H1 (cell line): ENCODE measurements at regions not wholly inside any gene's neighbourhood (a gene's known extent, or its start where the extent isn't known, plus 50 kb on each side); places are given as distances from the start of the nearest gene placed in this dataset.

Experiments
- CTCF ChIA-PET: fragments of 300-600 bp; sonication (Branson Sonifier 250); formaldehyde crosslinking; loops from one replicate; lab custom pipeline; 2021; ENCODE audit not compliant: partially characterized antibody; lab: Charles Lee
- POLR2A ChIA-PET: fragments of 300-600 bp; sonication (Branson Sonifier 250); formaldehyde crosslinking; loops from one replicate; lab custom pipeline; 2021; ENCODE audit warnings: inconsistent platforms; ENCODE audit not compliant: partially characterized antibody; lab: Charles Lee
- DNase-seq, 2 experiments: peaks; one replicate each; pipeline versions ENCODE4 v3.0.0 to v3.0.0-alpha.2; 2010 to 2022; ENCODE audit warnings: low spot score in 2 of 2, low read depth in 1 of 2, mixed read lengths in 1 of 2
- FAIRE-seq: peaks from 2 replicates; lab custom pipeline; 2011; peaks lifted over from hg19 to GRCh38; lab: Jason Lieb, UNC
- H2AFZ ChIP-seq: 2 replicates; pipeline ENCODE4 v1.8.1; 2012; ENCODE audit warnings: low read length, inconsistent platforms
- H2AK5ac ChIP-seq: 2 replicates; pipeline ENCODE4 v1.6.1; 2013; ENCODE audit warnings: low read depth, low read length
- H2BK120ac ChIP-seq: replicated peaks from 2 replicates; pipeline ENCODE3; 2013; ENCODE audit warnings: low read depth, low read length, inconsistent platforms
- H2BK12ac ChIP-seq: 2 replicates; pipeline ENCODE4 v1.6.1; 2013; ENCODE audit warnings: low read depth, low read length
- H2BK15ac ChIP-seq: 2 replicates; pipeline ENCODE4 v1.6.1; 2013; ENCODE audit warnings: low read length
- H2BK20ac ChIP-seq: 2 replicates; pipeline ENCODE4 v1.6.1; 2013; ENCODE audit warnings: low read length
- H2BK5ac ChIP-seq: 2 replicates; pipeline ENCODE4 v1.6.1; 2013; ENCODE audit warnings: low read depth, low read length
- H3K14ac ChIP-seq: 2 replicates; pipeline ENCODE4 v1.6.1; 2013; ENCODE audit warnings: inconsistent platforms; ENCODE audit not compliant: insufficient read length
- H3K18ac ChIP-seq: 2 replicates; pipeline ENCODE4 v1.6.1; 2013; ENCODE audit warnings: low read length; ENCODE audit errors: extremely low read depth
- H3K23ac ChIP-seq: 2 replicates; pipeline ENCODE4 v1.6.1; 2013; ENCODE audit warnings: inconsistent platforms; ENCODE audit not compliant: insufficient read length
- H3K23me2 ChIP-seq: 2 replicates; pipeline ENCODE4 v1.6.1; 2013; ENCODE audit warnings: low read depth, low read length
- H3K27ac ChIP-seq: 2 replicates; pipeline ENCODE4 v1.6.1; 2011; ENCODE audit warnings: low read depth, low read length, inconsistent platforms
- H3K27me3 ChIP-seq, 4 experiments: replicated peaks in 1 of 4; 1 replicate in 1 of 4; 2 replicates in 3 of 4; pipeline versions ENCODE4 v1.6.1 to v1.8.1; 2011 to 2013; ENCODE audit warnings: low read length in 3 of 4, mild to moderate bottlenecking in 3 of 4, inconsistent platforms in 2 of 4, mixed read lengths in 2 of 4, moderate library complexity in 1 of 4; ENCODE audit not compliant: control insufficient read depth in 3 of 4, insufficient read depth in 3 of 4; ENCODE audit errors: extremely low read depth in 1 of 4
- H3K36me3 ChIP-seq, 4 experiments: 2 replicates each; pipeline versions ENCODE4 v1.6.1 to v1.8.1; 2011 to 2013; ENCODE audit warnings: mild to moderate bottlenecking in 4 of 4, low read length in 3 of 4, moderate library complexity in 2 of 4, control low read depth in 1 of 4, inconsistent platforms in 1 of 4; ENCODE audit not compliant: insufficient read depth in 4 of 4, control insufficient read depth in 2 of 4
- H3K4ac ChIP-seq: replicated peaks from 2 replicates; pipeline ENCODE3; 2013; ENCODE audit warnings: low read length, low read depth, mixed read lengths, inconsistent platforms; ENCODE audit not compliant: insufficient read length
- H3K4me1 ChIP-seq, 4 experiments: replicated peaks in 1 of 4; 1 replicate in 1 of 4; 2 replicates in 3 of 4; pipeline versions ENCODE4 v1.6.1 to v1.8.1; 2011 to 2013; ENCODE audit warnings: low read length in 3 of 4, inconsistent platforms in 2 of 4, mixed read lengths in 1 of 4; ENCODE audit not compliant: insufficient read depth in 4 of 4, control insufficient read depth in 3 of 4
- H3K4me2 ChIP-seq, 2 experiments: 2 replicates each; pipeline versions ENCODE4 v1.6.1 to v1.8.1; 2011 to 2013; ENCODE audit warnings: low read depth in 2 of 2, low read length in 2 of 2, control low read depth in 1 of 2, inconsistent platforms in 1 of 2, mild to moderate bottlenecking in 1 of 2; ENCODE audit not compliant: insufficient read depth in 1 of 2
- H3K4me3 ChIP-seq, 4 experiments: fragments of 200-600, 300-600 bp in 1 of 4; sonication (generic), shearing (Covaris generic), sonication (Bioruptor Twin) in 1 of 4; 2 replicates each; pipeline versions ENCODE4 v1.5.1 to v1.8.1; 2011 to 2016; ENCODE audit warnings: low read length in 4 of 4, low read depth in 3 of 4, control low read depth in 2 of 4, inconsistent platforms in 2 of 4, mild to moderate bottlenecking in 2 of 4, mixed read lengths in 1 of 4, moderate library complexity in 1 of 4; ENCODE audit not compliant: insufficient read depth in 2 of 4; ENCODE audit errors: extremely low read depth in 1 of 4
- H3K56ac ChIP-seq: replicated peaks from 2 replicates; pipeline ENCODE3; 2013; ENCODE audit warnings: low read depth, mild to moderate bottlenecking, mixed read lengths, low read length, inconsistent platforms; ENCODE audit not compliant: insufficient read length
- H3K79me1 ChIP-seq: 2 replicates; pipeline ENCODE4 v1.6.1; 2013; ENCODE audit warnings: low read depth, low read length, control low read depth
- H3K79me2 ChIP-seq, 2 experiments: 2 replicates each; pipeline versions ENCODE4 v1.6.1 to v1.8.1; 2012 to 2013; ENCODE audit warnings: low read length in 2 of 2, mild to moderate bottlenecking in 2 of 2, inconsistent platforms in 1 of 2; ENCODE audit not compliant: insufficient read depth in 2 of 2, control insufficient read depth in 1 of 2
- H3K9ac ChIP-seq, 4 experiments: replicated peaks in 1 of 4; 1 replicate in 1 of 4; 2 replicates in 3 of 4; pipeline versions ENCODE4 v1.6.1 to v1.8.1; 2011 to 2013; ENCODE audit warnings: low read depth in 3 of 4, low read length in 3 of 4, control low read depth in 2 of 4, mild to moderate bottlenecking in 2 of 4, moderate library complexity in 2 of 4, inconsistent platforms in 1 of 4; ENCODE audit errors: extremely low read depth in 1 of 4
- H3K9me3 ChIP-seq, 2 experiments: 2 replicates each; pipeline versions ENCODE4 v1.6.1 to v1.8.1; 2012 to 2013; ENCODE audit warnings: mild to moderate bottlenecking in 2 of 2, moderate library complexity in 2 of 2, control low read depth in 1 of 2, inconsistent platforms in 1 of 2, low read depth in 1 of 2, low read length in 1 of 2, mixed read lengths in 1 of 2; ENCODE audit not compliant: insufficient read depth in 2 of 2
- H4K20me1 ChIP-seq, 2 experiments: replicated peaks in 1 of 2; 2 replicates each; pipeline versions ENCODE3 to v1.8.1; 2011 to 2013; ENCODE audit warnings: inconsistent platforms in 2 of 2, low read length in 2 of 2, mild to moderate bottlenecking in 1 of 2; ENCODE audit not compliant: insufficient read depth in 2 of 2, control insufficient read depth in 1 of 2
- H4K5ac ChIP-seq: 2 replicates; pipeline ENCODE4 v1.6.1; 2013; ENCODE audit warnings: low read length, low read depth, mixed read lengths, inconsistent platforms; ENCODE audit not compliant: insufficient read length
- H4K8ac ChIP-seq: 2 replicates; pipeline ENCODE4 v1.8.0; 2013; ENCODE audit warnings: mild to moderate bottlenecking, moderate library complexity, low read length, inconsistent platforms; ENCODE audit not compliant: insufficient read depth; ENCODE audit errors: extremely low read depth
- H4K91ac ChIP-seq: replicated peaks from 2 replicates; pipeline ENCODE3; 2013; ENCODE audit warnings: low read length, mixed read lengths, inconsistent platforms; ENCODE audit not compliant: insufficient read length
- SIN3A ChIP-seq, 2 experiments: IDR thresholded peaks in 1 of 2; conservative IDR thresholded peaks in 1 of 2; 2 replicates each; pipeline ENCODE4 v1.6.1; 2011 to 2012; ENCODE audit warnings: low read length in 2 of 2, improper control_type of control experiment in 1 of 2, low read depth in 1 of 2, mild to moderate bottlenecking in 1 of 2
- SRF ChIP-seq: IDR thresholded peaks from 2 replicates; pipeline ENCODE4 v1.6.1; 2011; ENCODE audit warnings: mild to moderate bottlenecking, low read depth, low read length, moderate library complexity
- TAF1 ChIP-seq: IDR thresholded peaks from 2 replicates; pipeline ENCODE4 v1.6.1; 2011; ENCODE audit warnings: mild to moderate bottlenecking, low read depth, low read length
- TBP ChIP-seq: IDR thresholded peaks from 2 replicates; pipeline ENCODE4 v1.6.1; 2011; ENCODE audit warnings: low read depth, low read length, improper control_type of control experiment
- WGBS, 2 experiments: shearing (Covaris generic) in 1 of 2; methylation state at CpG; one replicate each; pipeline versions ENCODE4 v1.1.6 to v1.1.7; 2013 to 2015; ENCODE audit warnings: low lambda C conversion rate in 2 of 2, mixed read lengths in 2 of 2, inconsistent platforms in 1 of 2, low coverage in 1 of 2, missing lambda C conversion rate in 1 of 2; ENCODE audit not compliant: insufficient replicate concordance in 2 of 2, insufficient coverage in 1 of 2, insufficient read length in 1 of 2; ENCODE audit errors: extremely low coverage in 1 of 2, missing lambda C conversion rate in 1 of 2; 5-methylcytosine and 5-hydroxymethylcytosine counted together

- no peak overlapping the region for H3K4me3 ChIP-seq
- FAIRE-seq, result no peak
- H2BK15ac ChIP-seq, result no peak overlapping the region
- no peak overlapping the region for H3K56ac ChIP-seq
- H3K18ac ChIP-seq, result no peak overlapping the region
- no peak for TF ChIP-seq TAF1
- no peak for TF ChIP-seq SIN3A (conservative IDR thresholded peaks at IDR 0.05 in 1 of 2, IDR thresholded peaks at IDR 0.05 in 1 of 2; ENCODE audit: low read depth in 1 of 2, low read length in 2 of 2)
- no peak for TF ChIP-seq TBP
- no peak for TF ChIP-seq SRF
- TF ChIP-seq, all 59 proteins: peak for 0
- Histone ChIP-seq H4K20me1 (no peaks in the 10 kb centered on the region), H3K23ac (no peak overlapping the region), H3K36me3 (no peaks in the 10 kb centered on the region), H2BK20ac (no peak overlapping the region), H3K4ac (no peak overlapping the region), H3K79me1 (no peaks in the 10 kb centered on the region), H2BK5ac (no peak overlapping the region), H3K14ac (no peak overlapping the region), H3K27me3 (no peaks in the 10 kb centered on the region), H3K9ac (no peak overlapping the region), H3K9me3 (peaks cover 75 to 88% of the 10 kb centered on the region in 2 experiments), H4K91ac (no peak overlapping the region), H4K8ac (no peak overlapping the region), H4K5ac (no peak overlapping the region), H3K79me2 (no peaks in the 10 kb centered on the region), H3K27ac (no peak overlapping the region), H3K4me1 (no peaks in the 10 kb centered on the region), H3K23me2 (no peaks in the 10 kb centered on the region; the same call in 1 of the 2 replicates), H3K4me2 (no peak overlapping the region), H2AK5ac (no peak overlapping the region), H2BK12ac (no peak overlapping the region), H2BK120ac (no peak overlapping the region), H2AFZ (no peak overlapping the region)
- ChIA-PET CTCF (no interaction called here), POLR2A (no interaction called here)
- no peak for DNase-seq
- 79% methylated on average over 1 of the region's 1 CpG; no CpG with 5 or more reads in 1 of the 2 experiments for WGBS, 2 experiments
These were observed 210.9 kb downstream of the FNDC1 start for GRCh38 chr6:159380114-159380513.
